ENCODE measurements at regions not wholly inside any gene's neighbourhood (a gene's known extent, or its start where the extent isn't known, plus 50 kb on each side); places are given as distances from the start of the nearest gene placed in this dataset.

DNA sequence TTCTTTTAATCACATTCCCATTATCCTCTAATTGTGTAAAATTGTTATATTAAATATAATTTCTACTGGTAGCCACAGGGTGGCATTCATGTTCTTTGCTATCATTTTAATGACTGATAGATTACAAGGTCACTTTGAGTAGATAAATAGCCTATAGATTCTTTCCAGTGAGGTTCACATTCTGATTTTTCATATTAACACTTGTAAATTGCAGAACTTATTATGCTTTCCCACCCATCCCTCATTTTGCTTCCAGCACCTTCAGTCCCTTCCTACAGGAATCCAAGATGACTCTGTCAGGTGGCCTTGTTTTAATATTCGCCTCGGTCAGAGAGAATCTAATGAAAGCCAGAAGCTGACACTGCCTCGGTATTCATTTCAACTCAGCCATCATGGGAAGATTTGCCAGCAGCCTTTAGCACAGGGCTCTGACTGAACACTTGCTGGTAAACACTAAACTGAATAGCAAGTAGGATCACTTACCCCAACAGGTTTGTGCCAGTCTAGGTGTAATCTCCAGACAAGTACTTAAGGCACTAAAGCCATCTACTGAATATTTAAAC, 101.2 kb upstream of the FSHR start:
- peak; percentile 4 for DNase-seq (ENCODE audit: low spot score)

DNA sequence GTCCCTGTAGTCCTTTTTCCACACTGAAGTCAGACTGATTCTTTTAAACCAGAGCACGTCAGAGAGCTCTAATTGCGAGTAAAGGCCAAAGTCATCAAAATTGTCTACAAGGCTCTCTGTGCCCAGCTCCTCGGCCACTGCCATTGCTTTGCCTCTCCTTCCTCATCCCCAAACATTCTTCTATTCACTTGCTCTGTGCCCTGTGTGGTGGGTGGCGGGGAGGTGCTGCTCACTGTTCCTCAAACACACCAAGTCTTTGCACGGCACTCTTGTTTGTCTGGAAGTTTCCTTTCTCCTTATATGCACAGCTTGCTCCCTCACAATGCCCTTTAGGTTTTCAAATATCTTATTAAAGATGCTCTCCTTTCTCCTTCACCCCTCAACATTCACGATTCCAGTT, 100.1 kb upstream of the FSHR start:
- DNase-seq (ENCODE audit: low spot score) = no peak

GRCh38 chr2:49251766-49252165, 97.5 kb upstream of the FSHR start:
- no peak for DNase-seq (ENCODE audit: low spot score)

- no peak for DNase-seq (ENCODE audit: low spot score)
These were observed 96.9 kb upstream of the FSHR start for GRCh38 chr2:49251251-49251650.

DNA sequence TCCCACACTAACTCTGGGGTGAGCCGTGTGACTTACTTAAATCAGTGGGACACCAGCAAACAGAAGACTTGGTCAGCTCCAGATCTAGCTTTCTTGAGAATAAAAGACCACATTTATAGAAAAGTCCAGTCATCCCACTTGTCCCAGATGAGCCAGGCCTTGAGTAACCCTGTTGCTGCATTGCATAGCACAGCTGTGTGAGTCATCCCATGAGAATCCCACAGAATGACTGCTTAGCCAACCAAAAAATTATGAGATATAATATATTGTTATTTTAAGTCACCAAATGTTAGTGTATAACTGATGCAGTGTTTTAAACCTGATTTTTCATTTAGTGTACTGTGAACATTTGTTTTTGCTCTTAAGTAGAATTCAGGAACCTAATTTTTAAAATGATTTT, 94.2 kb upstream of the FSHR start:
- no peak for DNase-seq (ENCODE audit: low spot score)

DNA sequence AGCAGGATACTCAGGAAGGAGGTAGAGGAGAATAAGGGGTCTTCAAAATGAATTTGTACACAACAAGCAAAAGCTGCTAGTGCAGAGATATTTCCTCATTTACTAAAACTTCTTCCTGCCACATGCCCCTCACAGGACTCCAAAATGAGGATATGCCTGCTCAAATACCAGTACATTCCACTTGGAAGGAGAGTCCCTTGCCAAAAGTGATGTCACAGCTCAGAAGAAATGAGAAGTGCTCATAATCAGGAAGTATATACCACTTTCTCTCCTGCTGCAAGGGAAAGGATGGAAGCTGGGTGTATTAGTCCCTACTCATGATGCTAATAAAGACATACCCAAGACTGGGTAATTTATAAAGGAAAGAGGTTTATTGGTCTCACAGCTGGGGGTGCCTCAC, 87.7 kb upstream of the FSHR start:
- DNase-seq (ENCODE audit: low spot score) = no peak

- no peak for DNase-seq (ENCODE audit: low spot score)
These were observed 87.2 kb upstream of the FSHR start for GRCh38 chr2:49241501-49241900.

DNA sequence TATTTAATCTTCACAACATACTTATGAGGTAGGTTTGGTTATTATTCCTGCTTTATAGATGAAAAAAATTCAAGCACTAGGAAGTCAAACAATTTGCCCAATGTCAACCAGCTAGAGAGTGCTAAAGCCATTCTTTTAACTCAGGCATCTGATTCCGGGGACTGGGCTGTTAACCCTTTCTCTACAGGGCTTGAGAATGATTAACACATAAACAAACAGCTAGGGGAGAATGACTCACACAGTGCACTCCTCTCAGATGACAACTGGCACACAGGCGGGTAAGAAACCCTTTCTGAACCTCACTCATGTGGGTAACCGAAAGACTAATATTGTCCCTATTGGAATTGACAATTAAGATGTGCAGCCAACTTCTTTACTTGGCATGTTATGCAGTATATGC, 86.3 kb upstream of the FSHR start:
- no peak for DNase-seq (ENCODE audit: low spot score)

- no peak for DNase-seq (ENCODE audit: low spot score)
These were observed 84.3 kb upstream of the FSHR start for GRCh38 chr2:49238604-49238960.

- no peak for DNase-seq (ENCODE audit: low spot score)
These were observed 83.7 kb upstream of the FSHR start for GRCh38 chr2:49237867-49238603.

DNA sequence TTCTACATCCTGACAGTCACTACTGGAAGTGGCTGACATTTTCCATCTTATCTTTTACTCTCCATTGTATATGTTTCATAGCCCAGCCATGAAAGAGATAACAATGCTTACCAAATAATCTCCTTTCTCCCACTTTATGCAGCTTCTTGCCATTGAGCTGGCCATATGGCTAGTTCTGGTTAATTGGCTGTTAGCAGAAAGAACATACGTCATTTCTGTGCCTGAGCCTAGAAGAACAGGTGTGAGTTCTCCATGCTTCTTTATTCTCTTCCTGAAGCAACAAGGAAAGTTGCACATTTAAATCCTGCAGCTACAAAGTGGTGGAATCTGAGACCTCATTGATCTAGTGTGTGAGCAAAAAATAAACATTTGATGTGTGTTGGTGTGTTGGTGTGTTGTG, 82.0 kb upstream of the FSHR start:
- no peak for DNase-seq (ENCODE audit: low spot score)

GRCh38 chr2:49226360-49226759, 72.0 kb upstream of the FSHR start:
- no peak for DNase-seq (ENCODE audit: low spot score)

GRCh38 chr2:49225126-49225525, 70.8 kb upstream of the FSHR start:
- DNase-seq (ENCODE audit: low spot score) = no peak

DNA sequence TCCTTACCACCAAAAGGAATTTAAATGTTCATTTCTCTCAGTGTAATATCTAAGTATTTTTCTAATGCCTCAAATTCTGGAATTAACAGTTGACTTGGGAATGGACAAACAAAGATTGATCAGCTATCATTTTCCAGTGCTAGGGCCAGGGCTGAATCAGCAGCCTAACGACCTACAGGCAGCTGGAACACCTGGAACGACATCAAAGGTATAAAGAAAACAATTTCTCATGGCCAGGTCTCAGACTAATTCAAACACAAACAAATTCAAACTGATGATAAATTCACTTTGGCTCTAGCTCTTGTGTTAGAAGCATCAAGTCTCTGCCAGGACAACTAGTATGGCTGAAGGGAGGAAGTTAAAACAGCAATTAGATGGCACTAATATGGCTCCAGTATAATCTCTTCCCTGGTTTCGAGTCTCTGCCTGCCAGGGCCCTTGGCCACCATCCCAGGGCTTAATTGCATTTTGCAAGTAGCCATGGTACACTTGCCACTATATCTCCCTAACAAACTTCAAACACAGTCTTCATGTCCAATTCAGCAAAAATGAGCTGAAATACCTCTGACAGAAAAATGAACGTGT, 70.2 kb upstream of the FSHR start:
- DNase-seq (ENCODE audit: low spot score) = no peak

GRCh38 chr2:49222975-49223528, 68.7 kb upstream of the FSHR start:
- DNase-seq (ENCODE audit: low spot score) = no peak

GRCh38 chr2:49219741-49220140, 65.4 kb upstream of the FSHR start:
- DNase-seq (ENCODE audit: low spot score) = no peak

- no peak for DNase-seq (ENCODE audit: low spot score)
These were observed 55.9 kb upstream of the FSHR start for GRCh38 chr2:49210191-49210590.

GRCh38 chr2:49207204-49207603, 52.9 kb upstream of the FSHR start:
- no peak for DNase-seq (ENCODE audit: low spot score)

Measured in NAMALWA (cell line).